ENCODE measurements at regions not wholly inside any gene's neighbourhood (a gene's known extent, or its start where the extent isn't known, plus 50 kb on each side); places are given as distances from the start of the nearest gene placed in this dataset.

- TF ChIP-seq REST (IDR thresholded peaks at IDR 0.05; ENCODE audit: unreplicated experiment) (no peak), ZNF114 (CRISPR knock-in tag; IDR thresholded peaks at IDR 0.05) (no peak)
Observed at GRCh38 chr2:126221506-126221905, 434.5 kb upstream of the GYPC start (continued).

- TF ChIP-seq EZH2 (IDR thresholded peaks at IDR 0.05; ENCODE audit: low read depth, unreplicated experiment) (no peak), STAT1 (IDR thresholded peaks at IDR 0.05; ENCODE audit: unreplicated experiment) (no peak), NANOG (IDR thresholded peaks at IDR 0.05; ENCODE audit: borderline replicate concordance) (no peak), ZNF331 (CRISPR knock-in tag; IDR thresholded peaks at IDR 0.05; ENCODE audit: low read depth) (no peak), ETS1 (IDR thresholded peaks at IDR 0.05) (no peak)
- Mint-ChIP-seq H3K4me1 (no peaks in the 10 kb centered on the region), H3K27me3 (ENCODE audit: insufficient read depth, low read depth, poor library complexity) (peaks cover 3% of the 10 kb centered on the region), H3K27ac (no peak overlapping the region), H3K9me3 (no peaks in the 10 kb centered on the region), H3K4me3 (no peak overlapping the region), H3K36me3 (ENCODE audit: low read depth) (no peaks in the 10 kb centered on the region)
- Histone ChIP-seq H3K4me1 (ENCODE audit: insufficient read depth) (no peaks in the 10 kb centered on the region), H2AFZ (no peak overlapping the region), H3K27ac (ENCODE audit: low read depth) (no peak overlapping the region), H4K20me1 (replicated peaks; ENCODE audit: insufficient read depth) (no peaks in the 10 kb centered on the region), H3K79me2 (replicated peaks; ENCODE audit: insufficient read depth) (no peaks in the 10 kb centered on the region), H3K27me3 (ENCODE audit: insufficient read depth) (no peaks in the 10 kb centered on the region), H3K36me3 (ENCODE audit: insufficient read depth) (no peaks in the 10 kb centered on the region), H3K4me3 (no peak overlapping the region), H3K9me2 (ENCODE audit: insufficient read depth) (no peaks in the 10 kb centered on the region), H3F3A (replicated peaks; ENCODE audit: low read depth) (no peaks in the 10 kb centered on the region), H3K4me2 (no peak overlapping the region)
- ATAC-seq: no peak
- no peak for DNase-seq (ENCODE audit: low spot score)
Observed at GRCh38 chr2:126222278-126222677, 433.7 kb upstream of the GYPC start.

GRCh38 chr2:126224776-126225175 lies 431.2 kb upstream of the GYPC start:
- H3K36me3 Mint-ChIP-seq (ENCODE audit: low read depth): no peaks in the 10 kb centered on the region
- no peaks in the 10 kb centered on the region; the same call in 2 of the 3 replicates for H3K9me3 Mint-ChIP-seq
- no peak overlapping the region for H3K4me3 Mint-ChIP-seq
- TF ChIP-seq ETS1 (IDR thresholded peaks at IDR 0.05): no peak
- TF ChIP-seq ZNF114 (CRISPR knock-in tag; IDR thresholded peaks at IDR 0.05): no peak
- no peak for TF ChIP-seq EZH2phosphoT487 (IDR thresholded peaks at IDR 0.05; ENCODE audit: unreplicated experiment)
- no peak for TF ChIP-seq STAT1 (IDR thresholded peaks at IDR 0.05; ENCODE audit: unreplicated experiment)
- no peak for TF ChIP-seq NANOG (IDR thresholded peaks at IDR 0.05; ENCODE audit: borderline replicate concordance)
- TF ChIP-seq CREB1 (CRISPR knock-in tag; IDR thresholded peaks at IDR 0.05; ENCODE audit: low read depth): no peak
- no peak for TF ChIP-seq EZH2 (IDR thresholded peaks at IDR 0.05; ENCODE audit: low read depth, unreplicated experiment)
- TF ChIP-seq ZNF331 (CRISPR knock-in tag; IDR thresholded peaks at IDR 0.05; ENCODE audit: low read depth): no peak
- no peak for TF ChIP-seq POLR2AphosphoS5 (IDR thresholded peaks at IDR 0.05; ENCODE audit: low read depth)
- no peak for TF ChIP-seq REST (IDR thresholded peaks at IDR 0.05; ENCODE audit: unreplicated experiment)

More at GRCh38 chr2:126224776-126225175, 431.2 kb upstream of the GYPC start:
- DNase-seq (ENCODE audit: low spot score) (no peak), ATAC-seq (no peak)
- no peaks in the 10 kb centered on the region for H3K27me3 Mint-ChIP-seq (ENCODE audit: insufficient read depth, low read depth, poor library complexity)
- H3K27ac Mint-ChIP-seq: no peak overlapping the region
- no peak overlapping the region for H3K4me2 ChIP-seq
- H3F3A ChIP-seq (replicated peaks; ENCODE audit: low read depth): no peaks in the 10 kb centered on the region
- H3K4me1 ChIP-seq (ENCODE audit: insufficient read depth): no peaks in the 10 kb centered on the region
- H3K27ac ChIP-seq (ENCODE audit: low read depth): no peak overlapping the region
- no peak overlapping the region for H3K4me3 ChIP-seq
- H3K36me3 ChIP-seq (ENCODE audit: insufficient read depth): no peaks in the 10 kb centered on the region
- no peaks in the 10 kb centered on the region for H3K9me2 ChIP-seq (ENCODE audit: insufficient read depth)
- no peak overlapping the region for H2AFZ ChIP-seq
- no peaks in the 10 kb centered on the region for H3K4me1 Mint-ChIP-seq
- H4K20me1 ChIP-seq (replicated peaks; ENCODE audit: insufficient read depth): no peaks in the 10 kb centered on the region
- no peaks in the 10 kb centered on the region for H3K27me3 ChIP-seq (ENCODE audit: insufficient read depth)
- no peaks in the 10 kb centered on the region for H3K79me2 ChIP-seq (replicated peaks; ENCODE audit: insufficient read depth)
